AG04449 (cell line): ENCODE measurements at regions not wholly inside any gene's neighbourhood (a gene's known extent, or its start where the extent isn't known, plus 50 kb on each side); places are given as distances from the start of the nearest gene placed in this dataset.

Source experiments
- CTCF ChIA-PET: fragments of 350-600 bp; formaldehyde crosslinking; extraction: SDS; loops from one replicate; lab custom pipeline; 2021; ENCODE audit warnings: antibody characterized with exemption; lab: Yijun Ruan, JAX
- POLR2A ChIA-PET: fragments of 400-600, 350-600 bp; formaldehyde crosslinking; extraction: SDS; loops from one replicate; lab custom pipeline; 2020; ENCODE audit warnings: antibody characterized with exemption, inconsistent platforms; lab: Yijun Ruan, JAX
- DNase-seq: peaks from one replicate; pipeline ENCODE4 v3.0.0-alpha.2; 2010; ENCODE audit warnings: low read depth, low spot score
- H3K4me3 ChIP-seq: 2 replicates; pipeline ENCODE4 v1.5.1; 2011; ENCODE audit warnings: low read depth, mild to moderate bottlenecking, control low read depth, low read length
- TF ChIP-seq, protein P1 (sequence below): IDR thresholded peaks from one replicate; pipeline ENCODE4 v1.5.1; 2011; ENCODE audit warnings: mild to moderate bottlenecking, moderate library complexity, low read length, control low read depth, inconsistent platforms; ENCODE audit not compliant: insufficient read depth; ENCODE audit errors: missing control alignments

DNA sequence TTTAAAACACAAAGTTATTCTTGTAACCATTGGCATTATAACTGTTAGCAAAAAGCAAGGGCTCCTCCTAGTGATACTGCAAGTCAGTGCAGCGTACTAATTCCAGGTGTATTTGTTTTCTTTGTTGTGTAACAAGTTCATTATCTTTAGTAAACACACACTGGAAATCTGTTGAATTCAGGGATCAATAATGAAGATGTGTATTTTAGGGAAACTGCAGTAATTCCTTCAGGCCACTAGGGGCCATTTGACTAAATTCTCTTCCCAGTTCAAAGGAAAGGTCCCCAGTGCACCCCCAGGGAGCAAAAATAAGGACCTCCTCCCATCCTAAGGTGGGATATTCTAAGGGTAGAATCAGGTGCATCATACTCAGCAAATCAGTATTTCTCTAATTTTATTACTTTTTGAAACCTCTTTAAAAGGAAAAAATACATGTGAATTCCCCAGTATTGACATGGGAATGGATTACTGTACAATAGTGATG lies 158.6 kb upstream of the LYZL1 start:
- POLR2A ChIA-PET = no interaction called here
- no peak overlapping the region for H3K4me3 ChIP-seq
- DNase-seq = no peak
- TF ChIP-seq, protein P1, sequence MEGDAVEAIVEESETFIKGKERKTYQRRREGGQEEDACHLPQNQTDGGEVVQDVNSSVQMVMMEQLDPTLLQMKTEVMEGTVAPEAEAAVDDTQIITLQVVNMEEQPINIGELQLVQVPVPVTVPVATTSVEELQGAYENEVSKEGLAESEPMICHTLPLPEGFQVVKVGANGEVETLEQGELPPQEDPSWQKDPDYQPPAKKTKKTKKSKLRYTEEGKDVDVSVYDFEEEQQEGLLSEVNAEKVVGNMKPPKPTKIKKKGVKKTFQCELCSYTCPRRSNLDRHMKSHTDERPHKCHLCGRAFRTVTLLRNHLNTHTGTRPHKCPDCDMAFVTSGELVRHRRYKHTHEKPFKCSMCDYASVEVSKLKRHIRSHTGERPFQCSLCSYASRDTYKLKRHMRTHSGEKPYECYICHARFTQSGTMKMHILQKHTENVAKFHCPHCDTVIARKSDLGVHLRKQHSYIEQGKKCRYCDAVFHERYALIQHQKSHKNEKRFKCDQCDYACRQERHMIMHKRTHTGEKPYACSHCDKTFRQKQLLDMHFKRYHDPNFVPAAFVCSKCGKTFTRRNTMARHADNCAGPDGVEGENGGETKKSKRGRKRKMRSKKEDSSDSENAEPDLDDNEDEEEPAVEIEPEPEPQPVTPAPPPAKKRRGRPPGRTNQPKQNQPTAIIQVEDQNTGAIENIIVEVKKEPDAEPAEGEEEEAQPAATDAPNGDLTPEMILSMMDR = peak; percentile 39
- CTCF ChIA-PET = interaction anchor here (0.7 to 6.4 kb wide), 20 partner anchors 9 to 467 kb away, joined by 3 to 80 read pairs (median 4); partner anchors contain the start of gene BAMBI

DNA sequence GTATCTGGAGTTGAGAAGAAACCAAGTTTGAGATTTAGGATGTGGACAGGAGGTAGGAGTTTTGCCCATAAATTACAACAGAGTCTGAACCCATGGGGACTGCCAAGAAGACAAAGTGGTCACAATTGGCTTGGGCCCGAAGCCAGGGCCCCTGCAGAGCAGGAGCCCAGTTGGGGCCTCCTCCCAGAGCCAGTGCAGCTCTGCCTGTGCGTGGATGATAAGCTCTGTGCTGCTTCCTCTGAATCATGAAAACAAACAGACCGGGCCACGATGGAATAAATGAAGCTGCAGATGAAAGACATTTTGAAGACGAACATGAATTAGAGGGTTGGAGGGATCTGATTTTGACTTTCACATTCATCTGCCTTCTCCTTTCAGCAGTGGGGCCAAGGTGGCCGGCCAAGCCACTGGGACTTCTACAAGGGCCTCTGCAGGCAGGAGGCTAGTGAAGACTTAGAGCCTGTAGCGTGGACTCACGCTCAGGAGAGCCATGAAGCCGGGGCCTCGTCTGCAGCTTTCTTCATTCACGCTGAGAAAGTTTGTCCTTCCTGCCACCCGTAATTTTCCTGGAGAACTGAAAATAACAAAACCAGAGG lies 156.8 kb upstream of the LYZL1 start:
- POLR2A ChIA-PET = no interaction called here
- CTCF ChIA-PET = interaction anchor here (0.6 to 6.4 kb wide), 19 partner anchors 10 to 504 kb away, joined by 3 to 80 read pairs (median 4); no protein-coding TSS in a partner anchor
- no peak for DNase-seq
- TF ChIP-seq, protein P1 = no peak
- no peak overlapping the region for H3K4me3 ChIP-seq

DNA sequence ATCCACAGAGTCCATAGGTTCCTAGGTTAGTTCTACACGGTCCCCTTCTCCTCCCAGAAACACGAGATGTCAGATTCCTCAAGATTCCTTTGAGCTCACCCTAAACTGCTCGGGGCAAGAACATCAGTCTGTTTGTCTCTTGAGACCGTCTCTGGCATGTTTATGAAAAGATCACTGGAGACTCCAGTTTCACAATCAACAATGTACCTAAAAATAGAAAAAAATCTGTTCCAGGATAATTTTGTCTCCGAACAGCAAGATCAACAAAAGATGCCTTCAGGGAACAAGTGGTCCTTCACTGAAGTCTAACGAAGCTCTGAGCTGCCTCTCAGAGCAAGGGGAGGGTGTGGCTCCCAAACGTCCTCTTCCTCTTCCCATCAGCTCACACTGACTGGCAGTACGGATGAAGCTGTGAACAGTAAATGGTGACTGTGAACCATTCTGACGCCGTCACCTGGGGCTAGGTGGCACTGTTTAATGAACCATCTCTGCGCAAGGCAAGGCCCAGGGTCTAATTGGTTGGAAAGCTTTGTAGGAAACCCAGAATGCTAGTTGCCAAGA lies 156.2 kb upstream of the LYZL1 start:
- ChIA-PET CTCF (interaction anchor here (0.6 to 6.4 kb wide), 14 partner anchors 12 to 505 kb away, joined by 3 to 80 read pairs (median 4); no protein-coding TSS in a partner anchor), POLR2A (no interaction called here)
- TF ChIP-seq, protein P1 = no peak
- no peak for DNase-seq
- H3K4me3 ChIP-seq = no peak overlapping the region

DNA sequence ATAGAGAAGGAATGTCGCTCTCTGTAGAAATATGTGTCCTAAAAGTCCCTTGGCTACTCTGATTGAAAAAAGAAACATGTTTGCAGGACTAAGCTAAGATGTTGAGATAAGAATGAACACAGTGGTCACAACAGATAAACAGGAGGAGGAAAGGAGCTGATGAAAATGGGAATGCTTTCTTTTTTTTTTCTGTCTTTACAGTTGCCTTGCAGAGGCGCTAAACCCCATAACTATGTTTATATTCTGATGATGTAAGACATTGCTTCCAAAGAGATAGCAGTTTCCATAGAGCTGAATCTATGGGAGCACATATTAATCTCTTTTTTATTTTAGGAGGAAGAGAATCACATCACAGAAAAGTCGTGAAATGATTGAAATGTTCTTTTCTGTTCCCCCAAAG lies 153.5 kb upstream of the LYZL1 start:
- no peak overlapping the region for H3K4me3 ChIP-seq
- TF ChIP-seq, protein P1 = no peak
- ChIA-PET POLR2A (no interaction called here), CTCF (interaction anchor here (0.8 to 1.8 kb wide), 3 partner anchors 9 to 471 kb away, joined by 3 to 8 read pairs (median 4); no protein-coding TSS in a partner anchor)
- DNase-seq = no peak

DNA sequence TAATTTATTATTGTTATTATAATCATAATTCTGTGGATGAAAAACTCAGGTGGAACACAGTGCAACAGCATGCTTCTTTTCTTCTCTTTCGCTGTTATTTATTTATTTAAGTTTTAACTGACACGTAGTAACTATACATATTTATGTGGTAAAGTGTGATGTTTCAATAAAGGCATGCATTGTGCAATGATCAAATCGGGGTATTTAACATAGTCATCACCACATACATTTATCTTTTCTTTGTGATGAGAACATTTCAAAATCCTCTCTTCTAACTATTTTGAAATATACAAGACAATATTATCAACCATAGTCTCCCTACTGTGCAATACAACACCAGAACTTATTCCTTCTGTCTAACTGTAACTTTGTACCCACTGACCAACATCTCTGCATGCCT lies 152.5 kb upstream of the LYZL1 start:
- CTCF ChIA-PET = interaction anchor here (0.7 to 1.8 kb wide), 2 partner anchors 10 to 472 kb away, joined by 3 to 8 read pairs; no protein-coding TSS in a partner anchor

More for the DNA sequence above, 152.5 kb upstream of the LYZL1 start:
- POLR2A ChIA-PET = no interaction called here
- TF ChIP-seq, protein P1 = no peak
- DNase-seq = no peak
- H3K4me3 ChIP-seq = no peak overlapping the region
